Prostate gland (tissue), 2 donors: ENCODE measurements at regions not wholly inside any gene's neighbourhood (a gene's known extent, or its start where the extent isn't known, plus 50 kb on each side); places are given as distances from the start of the nearest gene placed in this dataset.

Source experiments
- POLR2A ChIP-seq: fragments of 450-650 bp; IDR thresholded peaks from one replicate; pipeline ENCODE4 v1.6.1; 2016; ENCODE audit warnings: antibody characterized with exemption, mild to moderate bottlenecking
- POLR2AphosphoS5 ChIP-seq: sonication (generic); formaldehyde crosslinking; IDR thresholded peaks from one replicate; pipeline ENCODE4 v1.6.1; 2017; ENCODE audit warnings: antibody characterized with exemption
- TF ChIP-seq, protein P1 (sequence below), 4 experiments: fragments of 200-600 bp in 2 of 4; fragments of 450-650 bp in 2 of 4; sonication (generic) in 2 of 4; IDR thresholded peaks; 1 replicate in 3 of 4; 2 replicates in 1 of 4; pipeline ENCODE4 v1.5.1; 2016 to 2019; ENCODE audit warnings: antibody characterized with exemption in 4 of 4, mild to moderate bottlenecking in 2 of 4, moderate library complexity in 2 of 4

DNA sequence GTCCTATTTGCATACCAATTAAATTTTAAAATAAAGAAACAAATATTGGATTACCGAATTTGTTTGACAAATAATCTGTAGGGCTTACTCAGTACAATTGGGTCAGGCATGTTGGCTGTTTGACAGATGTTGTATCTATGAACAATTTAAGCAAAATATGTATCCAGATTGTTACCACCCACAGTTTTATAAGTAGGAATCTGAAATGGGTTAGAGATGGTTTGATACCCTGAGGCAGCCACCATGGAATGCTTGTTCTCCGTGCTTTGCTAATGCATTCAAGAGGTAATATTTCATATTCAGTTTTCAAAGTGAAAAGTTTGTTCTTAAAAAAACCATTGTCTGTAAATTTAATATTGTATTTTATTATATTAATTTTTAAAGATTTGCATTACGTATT lies 285.1 kb upstream of the ARRDC3 start:
- TF ChIP-seq POLR2A (no peak), POLR2AphosphoS5 (no peak)
- TF ChIP-seq, protein P1, sequence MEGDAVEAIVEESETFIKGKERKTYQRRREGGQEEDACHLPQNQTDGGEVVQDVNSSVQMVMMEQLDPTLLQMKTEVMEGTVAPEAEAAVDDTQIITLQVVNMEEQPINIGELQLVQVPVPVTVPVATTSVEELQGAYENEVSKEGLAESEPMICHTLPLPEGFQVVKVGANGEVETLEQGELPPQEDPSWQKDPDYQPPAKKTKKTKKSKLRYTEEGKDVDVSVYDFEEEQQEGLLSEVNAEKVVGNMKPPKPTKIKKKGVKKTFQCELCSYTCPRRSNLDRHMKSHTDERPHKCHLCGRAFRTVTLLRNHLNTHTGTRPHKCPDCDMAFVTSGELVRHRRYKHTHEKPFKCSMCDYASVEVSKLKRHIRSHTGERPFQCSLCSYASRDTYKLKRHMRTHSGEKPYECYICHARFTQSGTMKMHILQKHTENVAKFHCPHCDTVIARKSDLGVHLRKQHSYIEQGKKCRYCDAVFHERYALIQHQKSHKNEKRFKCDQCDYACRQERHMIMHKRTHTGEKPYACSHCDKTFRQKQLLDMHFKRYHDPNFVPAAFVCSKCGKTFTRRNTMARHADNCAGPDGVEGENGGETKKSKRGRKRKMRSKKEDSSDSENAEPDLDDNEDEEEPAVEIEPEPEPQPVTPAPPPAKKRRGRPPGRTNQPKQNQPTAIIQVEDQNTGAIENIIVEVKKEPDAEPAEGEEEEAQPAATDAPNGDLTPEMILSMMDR (IDR thresholded peaks at IDR 0.05), result no peak
